NOMO-1 treated with DMSO at 0.1 percent for 48 hours (cell line): ENCODE measurements at regions not wholly inside any gene's neighbourhood (a gene's known extent, or its start where the extent isn't known, plus 50 kb on each side); places are given as distances from the start of the nearest gene placed in this dataset.

Experiments
- DNase-seq: peaks from one replicate; lab custom pipeline; 2025; ENCODE audit not compliant: unreplicated experiment; lab: John Stamatoyannopoulos, UW

DNA sequence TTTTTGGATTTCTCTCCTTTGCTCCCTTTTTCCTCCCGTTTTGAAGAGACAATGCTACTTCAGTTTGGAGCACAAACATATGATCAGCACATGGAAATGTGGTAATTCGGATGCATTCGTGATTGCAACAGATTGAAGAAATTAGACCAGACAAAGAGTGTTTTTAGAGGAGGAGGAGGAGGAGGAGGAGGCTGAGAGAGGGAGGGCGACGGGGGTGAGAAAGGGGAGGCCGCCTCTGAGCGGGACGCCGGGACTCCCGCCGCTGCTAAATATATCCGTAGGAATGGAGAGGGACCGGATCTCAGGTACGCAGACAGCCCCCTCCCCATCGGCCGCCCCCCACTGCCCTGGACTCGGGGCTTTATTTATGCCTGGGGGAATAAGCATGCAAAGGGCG, 179.3 kb downstream of the SEC14L1 start:
- peak; percentile 51 for DNase-seq

GRCh38 chr17:77320485-77321256, 179.9 kb downstream of the SEC14L1 start:
- DNase-seq = peak; percentile 64

DNA sequence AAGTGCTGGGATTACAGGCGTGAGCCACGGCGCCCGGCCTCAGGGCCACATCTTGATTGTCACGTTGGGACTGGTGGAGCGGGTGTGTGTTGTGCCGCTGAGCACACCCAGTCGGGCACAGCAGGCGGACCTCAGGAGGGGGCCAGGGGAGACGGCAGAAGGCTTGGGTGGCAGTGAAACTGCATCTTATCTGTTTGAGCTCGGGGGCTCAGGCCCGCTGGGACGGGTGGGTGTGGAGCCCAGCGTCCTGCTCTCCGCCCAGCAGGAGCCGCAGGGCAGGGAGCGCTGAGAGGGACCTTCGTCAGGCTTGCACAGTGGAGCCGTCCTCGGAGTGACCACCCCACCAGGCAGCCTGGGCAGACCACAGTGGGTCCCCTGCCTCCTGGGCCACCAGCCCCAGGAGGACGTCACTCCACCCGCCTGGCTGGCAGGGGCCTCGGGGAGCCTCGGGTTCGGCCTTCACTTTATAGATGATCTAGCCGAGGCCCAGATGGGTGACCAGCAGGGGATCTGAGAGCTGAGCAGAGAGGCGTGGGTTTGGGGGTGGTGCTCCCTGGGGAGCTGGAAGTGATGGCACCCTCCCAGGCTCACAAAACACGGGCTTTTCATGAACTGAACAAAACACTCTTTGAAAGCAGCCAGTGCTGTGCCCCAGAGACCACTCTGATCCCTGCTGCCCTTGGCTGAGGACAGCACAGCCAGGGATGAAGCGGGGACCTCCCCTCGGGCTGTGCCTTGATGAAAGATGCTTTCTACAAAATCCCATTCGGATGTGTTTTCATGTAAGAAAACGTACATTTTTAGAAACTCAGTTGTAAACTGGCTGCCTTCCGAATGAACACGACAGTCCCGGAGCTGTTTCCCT, 181.1 kb downstream of the SEC14L1 start:
- DNase-seq = no peak

DNA sequence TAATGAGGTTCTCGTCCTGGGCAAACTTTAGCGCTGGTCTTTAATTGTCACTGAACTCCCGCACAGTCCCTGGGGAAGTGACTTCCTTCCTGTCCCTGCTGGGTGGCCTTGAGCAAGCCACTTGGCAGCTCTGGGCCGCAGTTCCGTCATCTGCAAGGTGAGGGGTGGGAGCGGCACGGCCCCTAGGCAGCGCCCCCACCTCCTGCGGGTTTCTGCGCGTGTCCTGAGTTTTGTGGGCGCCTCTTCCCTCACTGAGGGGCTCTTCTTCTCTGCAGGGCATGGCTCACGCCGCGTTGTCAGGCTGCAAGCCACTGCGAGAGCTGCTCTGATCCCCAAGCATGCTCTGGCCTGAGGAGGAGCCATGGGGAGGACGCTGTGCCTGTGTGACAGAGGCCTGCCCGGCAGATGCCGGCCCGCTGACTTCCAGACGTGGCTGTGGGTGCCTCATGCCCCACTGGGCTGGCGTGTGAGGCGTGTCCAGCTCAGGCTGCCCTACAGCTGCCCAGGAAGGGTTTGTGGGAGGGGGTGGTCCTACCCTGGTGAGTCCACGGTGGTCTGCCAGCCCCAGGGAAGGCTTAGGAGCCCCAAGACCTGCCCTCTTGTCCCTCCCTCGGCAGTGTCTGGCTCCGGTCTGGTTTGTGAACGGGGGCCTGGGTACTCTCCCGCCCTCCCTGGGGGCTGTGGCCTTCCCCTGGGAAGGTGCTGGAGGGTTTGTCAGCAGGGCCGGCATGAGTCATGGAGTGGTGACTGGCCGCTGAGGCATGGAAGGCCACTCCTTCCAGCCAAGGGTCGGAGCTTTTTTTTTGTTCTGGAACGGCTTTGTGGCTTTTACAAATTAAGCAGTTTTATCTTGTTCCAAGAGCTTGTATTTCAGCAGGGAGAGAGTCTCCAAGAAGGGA, 182.0 kb downstream of the SEC14L1 start:
- no peak for DNase-seq

GRCh38 chr17:77323413-77324171, 182.8 kb downstream of the SEC14L1 start:
- DNase-seq = no peak

GRCh38 chr17:77324227-77324626, 183.5 kb downstream of the SEC14L1 start:
- no peak for DNase-seq

DNA sequence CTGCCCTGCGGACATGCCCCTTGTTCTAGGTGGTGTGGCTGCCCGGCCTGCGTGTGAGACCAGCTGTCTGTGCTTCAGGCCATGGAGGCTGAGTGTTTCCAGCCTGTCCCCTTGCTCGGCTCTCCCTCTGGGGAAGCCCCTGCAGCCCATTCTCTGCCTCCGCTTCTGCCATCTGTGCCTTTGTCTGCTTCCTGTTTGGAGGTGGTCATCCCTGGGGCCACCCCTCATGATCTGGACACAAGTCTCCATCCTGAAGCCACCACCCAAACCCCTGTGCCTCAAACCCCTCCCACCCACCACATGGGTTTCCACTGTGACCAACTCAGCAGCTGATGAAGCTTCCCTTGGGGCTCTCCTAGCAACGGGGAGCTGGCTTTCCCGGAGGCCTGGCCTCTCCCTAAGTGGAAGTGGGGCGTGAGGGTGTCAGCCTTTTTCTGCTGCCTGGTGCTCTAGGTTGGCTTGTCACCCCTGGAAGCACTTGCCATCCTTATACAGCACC, 184.9 kb downstream of the SEC14L1 start:
- no peak for DNase-seq

GRCh38 chr17:77326076-77326591, 185.4 kb downstream of the SEC14L1 start:
- no peak for DNase-seq

GRCh38 chr17:77326636-77327035, 185.9 kb downstream of the SEC14L1 start:
- no peak for DNase-seq

DNA sequence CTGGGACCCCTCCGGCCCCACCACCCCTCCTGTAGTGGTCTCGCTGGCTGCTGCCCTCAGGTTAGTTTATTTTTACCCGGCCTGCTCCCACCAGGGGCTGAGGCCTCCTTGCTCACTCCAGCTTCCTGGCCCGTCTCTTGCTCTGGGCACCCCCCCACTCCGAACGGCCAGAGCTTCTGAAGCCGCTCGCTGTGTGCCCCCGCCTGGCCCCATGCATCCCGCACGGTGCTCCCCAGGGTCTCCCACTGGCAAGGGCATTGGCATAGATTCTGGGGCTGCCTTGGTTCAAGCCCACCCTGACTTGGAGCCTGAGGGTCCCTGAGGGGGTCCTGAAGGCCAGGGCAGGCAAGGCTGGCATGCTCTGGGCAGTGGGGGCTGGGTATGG, 186.4 kb downstream of the SEC14L1 start:
- no peak for DNase-seq

DNA sequence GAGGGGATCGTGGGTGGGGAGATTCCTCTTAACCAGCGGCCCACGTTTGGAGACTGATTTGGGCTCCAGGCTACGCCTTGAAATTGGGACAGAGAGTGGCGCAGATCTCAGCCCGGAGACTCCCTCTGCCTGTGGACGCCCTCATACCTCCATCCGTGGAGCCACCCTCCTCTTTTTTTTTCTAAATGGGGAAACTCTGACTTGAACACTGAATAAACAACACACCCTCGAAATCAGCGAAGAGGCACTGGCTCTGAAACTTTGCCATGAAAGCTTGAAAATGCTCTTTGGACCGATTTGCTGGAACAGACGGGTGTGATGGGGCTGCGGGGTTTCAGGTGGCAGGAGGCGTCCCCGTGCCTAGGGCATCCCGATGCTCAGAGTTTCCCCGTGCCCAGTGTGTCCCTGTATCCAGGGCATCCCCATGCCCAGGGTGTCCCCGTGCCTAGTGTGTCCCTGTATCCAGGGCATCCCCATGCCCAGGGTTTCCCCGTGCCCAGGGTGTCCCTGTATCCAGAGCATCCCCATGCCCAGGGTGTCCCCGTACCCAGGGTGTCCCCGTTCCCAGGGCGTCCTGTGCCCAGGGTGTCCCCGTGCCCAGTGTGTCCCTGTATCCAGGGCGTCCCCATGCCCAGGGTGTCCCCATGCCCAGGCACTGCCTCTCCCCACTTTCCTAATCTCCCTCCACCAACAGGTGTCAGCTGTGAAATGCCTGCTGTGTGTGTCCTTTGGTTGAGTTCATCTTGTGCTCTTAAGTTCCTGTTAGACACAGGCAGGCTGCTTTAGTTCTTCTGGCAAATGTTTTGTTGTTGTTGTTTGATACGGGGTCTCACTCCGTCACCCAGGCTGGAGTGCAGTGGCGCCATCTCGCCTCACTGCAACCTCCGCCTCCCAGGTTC, 187.0 kb downstream of the SEC14L1 start:
- no peak for DNase-seq

DNA sequence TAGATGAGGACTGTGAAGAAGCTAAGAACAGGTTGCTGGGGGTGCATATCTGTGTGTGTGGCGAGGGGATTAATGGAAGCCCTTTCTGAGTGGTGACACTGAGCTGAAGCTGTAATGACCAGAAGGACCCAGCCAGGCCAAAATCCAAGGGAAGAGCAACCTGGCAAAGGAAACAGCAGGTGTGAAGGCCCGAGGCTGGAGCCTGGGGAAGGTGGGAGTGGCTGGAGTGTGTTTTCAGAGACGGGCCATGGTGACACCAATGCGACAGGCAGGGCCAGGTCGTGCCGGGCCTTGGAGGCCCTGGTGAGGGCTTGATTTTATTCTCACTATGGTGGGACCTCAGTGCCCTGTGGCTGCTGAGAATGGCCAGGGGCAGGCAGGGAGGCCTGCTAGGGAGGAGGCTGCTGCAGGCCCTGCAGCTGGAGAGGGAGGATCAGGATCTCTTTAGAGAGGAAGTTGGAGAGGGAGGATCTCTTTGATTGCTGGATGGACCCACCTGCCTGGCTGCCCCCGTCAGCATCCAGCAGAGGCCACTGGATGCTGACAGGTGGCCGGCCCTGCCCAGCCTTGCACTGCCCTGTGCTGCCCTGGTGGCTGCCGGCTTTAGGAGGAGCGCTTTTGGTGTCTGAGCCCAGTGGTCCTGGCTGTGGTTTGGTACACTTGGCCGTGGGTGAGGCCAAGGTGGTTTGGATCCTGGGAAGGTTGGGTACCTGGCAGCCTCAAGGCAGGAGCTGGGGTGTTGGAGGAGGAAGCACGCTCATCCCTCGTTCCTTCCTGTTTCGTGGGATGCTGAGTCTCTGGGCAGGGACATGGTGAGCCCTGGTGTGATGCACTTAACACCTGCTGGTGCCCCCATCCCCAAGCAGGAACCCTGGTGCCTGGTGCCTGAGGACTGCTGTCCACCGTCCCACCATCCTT, 188.3 kb downstream of the SEC14L1 start:
- DNase-seq = no peak

GRCh38 chr17:77329741-77330531, 189.2 kb downstream of the SEC14L1 start:
- no peak for DNase-seq

DNA sequence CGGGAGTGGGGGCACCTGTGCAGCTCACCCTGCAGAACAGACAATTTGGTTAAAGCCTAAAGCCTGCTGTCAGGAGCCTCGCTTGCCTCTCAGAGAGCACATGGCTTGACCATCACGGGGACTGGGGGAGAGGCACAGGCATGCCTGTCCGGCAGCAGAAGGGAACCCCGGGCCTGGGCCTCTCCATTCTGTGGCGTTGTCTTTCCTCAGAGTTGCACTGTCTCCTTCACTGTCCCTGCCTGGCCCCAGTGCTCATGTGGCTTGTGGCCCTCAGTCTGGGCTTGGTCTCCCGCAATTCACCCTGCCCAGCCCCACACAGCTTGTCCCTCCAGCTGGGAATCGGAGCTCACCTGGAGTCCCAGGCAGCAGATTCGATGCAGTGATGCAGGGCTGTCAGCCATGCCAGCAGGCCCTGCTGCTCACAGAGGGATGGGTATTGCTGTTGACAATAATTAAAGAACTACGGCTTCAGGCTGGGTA, 189.9 kb downstream of the SEC14L1 start:
- no peak for DNase-seq

DNA sequence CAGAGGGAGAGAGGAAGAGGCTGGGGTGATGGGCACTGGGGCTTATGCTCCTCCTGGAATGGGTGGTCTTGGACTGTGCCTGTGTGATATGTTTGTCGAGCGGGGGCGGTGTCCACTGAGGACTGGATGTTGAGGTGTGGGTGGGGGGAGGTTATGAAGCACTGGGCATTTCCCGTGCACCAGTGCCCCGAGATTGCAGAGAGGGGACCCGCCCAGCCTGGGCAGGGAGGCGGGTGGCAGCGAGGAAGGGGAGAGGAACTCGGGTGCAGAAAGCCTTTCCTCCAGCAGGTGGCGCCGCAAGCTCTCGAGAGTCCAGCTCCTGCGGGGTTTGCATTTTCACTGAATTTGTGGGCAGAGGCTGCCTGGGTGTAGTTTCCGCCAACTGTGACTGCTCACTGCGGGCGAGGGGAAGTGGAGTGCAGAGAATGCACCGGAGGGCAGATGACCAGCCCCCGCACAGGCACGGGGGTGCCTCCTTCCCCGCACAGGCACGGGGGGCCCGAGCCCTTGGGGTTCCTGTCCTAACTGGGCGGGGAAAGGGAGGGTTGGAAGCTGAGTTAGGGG, 190.6 kb downstream of the SEC14L1 start:
- peak; percentile 91 for DNase-seq

DNA sequence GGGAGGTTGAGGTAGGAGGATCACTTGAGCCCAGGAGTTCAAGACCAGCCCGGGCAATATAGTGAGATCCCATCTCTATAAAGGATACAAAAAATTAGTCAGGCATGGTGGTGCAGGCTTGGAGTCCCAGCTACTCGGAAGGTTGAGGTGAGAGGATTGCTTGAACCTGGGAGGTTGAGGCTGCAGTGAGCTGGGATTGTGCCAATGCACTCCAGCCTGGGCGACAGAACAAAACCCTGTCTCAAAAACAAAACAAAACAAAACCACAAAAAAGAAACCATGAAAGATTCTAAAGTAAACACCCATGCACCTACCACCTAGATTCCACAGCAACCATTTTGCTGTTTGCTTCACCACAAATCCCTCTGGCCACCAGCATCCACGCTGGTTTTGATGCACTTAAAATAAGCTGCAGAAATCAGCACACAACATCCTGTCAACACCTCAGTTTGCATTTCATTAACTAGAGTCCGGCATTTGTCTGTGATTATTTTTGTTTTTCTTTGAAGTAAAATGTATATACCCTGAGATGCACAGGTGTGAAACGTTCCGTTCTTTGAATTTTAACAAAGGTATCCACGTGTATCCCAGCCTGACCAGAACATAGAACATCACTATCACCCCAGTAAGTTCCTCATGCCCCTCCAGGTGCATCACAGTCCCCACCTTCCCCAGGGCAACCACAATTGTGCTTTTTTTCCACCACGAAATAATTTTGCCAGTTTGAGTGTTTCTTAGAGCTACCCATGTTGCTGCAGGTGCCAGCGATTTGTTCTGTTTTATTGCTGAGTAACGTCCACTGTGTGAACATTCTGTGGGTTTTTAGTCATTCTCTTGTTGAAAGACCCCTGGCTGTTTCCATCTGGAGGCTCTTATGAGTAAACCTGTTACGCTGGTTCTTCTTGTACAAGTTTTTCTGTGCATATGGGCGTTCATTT, 191.5 kb downstream of the SEC14L1 start:
- no peak for DNase-seq
